Esophagus muscularis mucosa (tissue), 4 donors: ENCODE measurements at regions not wholly inside any gene's neighbourhood (a gene's known extent, or its start where the extent isn't known, plus 50 kb on each side); places are given as distances from the start of the nearest gene placed in this dataset.
"Not testable (repeated sequence)": the region's sequence is repeated elsewhere in the genome, so short reads cannot be mapped to it uniquely, and the experiment has no call there.

Source experiments
- DNase-seq: peaks from one replicate; pipeline ENCODE4 v3.0.0-alpha.2; 2017; ENCODE audit errors: extremely low spot score
- H3K27ac ChIP-seq, 4 donors: fragments of 200-600 bp; sonication (generic); replicated peaks in 1 of 4; 1 replicate in 3 of 4; 2 replicates in 1 of 4; pipeline ENCODE4 v1.5.1; 2016 to 2019; ENCODE audit warnings: mild to moderate bottlenecking in 1 of 4
- H3K27me3 ChIP-seq, 4 donors: fragments of 200-600 bp; sonication (generic); one replicate each; pipeline versions ENCODE4 v1.5.1 to v1.6.0; 2016 to 2019
- H3K36me3 ChIP-seq, 4 donors: fragments of 200-600 bp; sonication (generic); one replicate each; pipeline ENCODE4 v1.5.1; 2016 to 2019
- H3K4me1 ChIP-seq, 4 donors: fragments of 200-600 bp; sonication (generic); one replicate each; pipeline ENCODE4 v1.5.1; 2016 to 2019
- H3K4me3 ChIP-seq, 4 donors: fragments of 200-600 bp; sonication (generic); 1 replicate in 2 of 4; 2 replicates in 2 of 4; pipeline ENCODE4 v1.5.1; 2016 to 2019; ENCODE audit warnings: mild to moderate bottlenecking in 4 of 4, moderate library complexity in 1 of 4
- H3K9me3 ChIP-seq, 4 donors: fragments of 200-600 bp; sonication (generic); 1 replicate in 3 of 4; 2 replicates in 1 of 4; pipeline ENCODE4 v1.5.1; 2016 to 2019
- EP300 ChIP-seq: sonication (generic); formaldehyde crosslinking; IDR thresholded peaks from one replicate; pipeline ENCODE4 v1.6.1; 2017; ENCODE audit warnings: antibody characterized with exemption
- POLR2A ChIP-seq: fragments of 450-650 bp; IDR thresholded peaks from one replicate; pipeline ENCODE4 v1.6.1; 2017; ENCODE audit warnings: antibody characterized with exemption, moderate library complexity, mild to moderate bottlenecking, low read depth
- POLR2AphosphoS5 ChIP-seq, 2 donors: sonication (generic); formaldehyde crosslinking; IDR thresholded peaks; one replicate each; pipeline ENCODE4 v1.6.1; 2017; ENCODE audit warnings: antibody characterized with exemption in 2 of 2
- WGBS: methylation state at CpG from one replicate; pipeline ENCODE4 v1.1.5; 2018; 5-methylcytosine and 5-hydroxymethylcytosine counted together
- intact Hi-C: fragments of 100-400 bp; cut with DNase I; formaldehyde crosslinking; loops from one replicate; pipeline ENCODE4 v1.15.1; 2023
- TF ChIP-seq, protein P1 (sequence below), 3 experiments: fragments of 200-600 bp in 2 of 3; fragments of 450-650 bp in 1 of 3; sonication (generic) in 2 of 3; IDR thresholded peaks; one replicate each; pipeline ENCODE4 v1.5.1; 2017 to 2019; ENCODE audit warnings: antibody characterized with exemption in 3 of 3, mild to moderate bottlenecking in 2 of 3, moderate library complexity in 1 of 3

DNA sequence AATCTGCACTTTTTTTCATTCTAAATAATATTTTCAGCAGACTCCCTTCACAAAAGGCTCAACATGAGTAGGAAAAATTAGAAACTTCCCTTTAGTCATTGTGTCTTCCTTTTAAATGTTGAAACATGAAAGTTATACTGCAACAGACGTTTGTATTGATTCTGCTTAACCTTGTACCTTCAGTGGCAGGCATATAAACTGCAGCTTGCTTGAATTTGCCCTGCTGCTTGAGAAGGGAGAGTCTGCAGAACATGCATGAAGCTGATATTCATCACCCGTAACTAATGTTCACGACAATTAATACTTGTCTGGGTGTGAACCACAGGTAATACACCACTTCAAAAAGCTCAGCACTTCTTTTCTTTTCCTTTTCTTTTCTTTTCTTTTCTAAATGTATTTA is 294.7 kb upstream of the LRP1B start:
- no peak for DNase-seq
- WGBS = 39% methylated on average over 3 of the region's 3 CpGs
- TF ChIP-seq, protein P1, sequence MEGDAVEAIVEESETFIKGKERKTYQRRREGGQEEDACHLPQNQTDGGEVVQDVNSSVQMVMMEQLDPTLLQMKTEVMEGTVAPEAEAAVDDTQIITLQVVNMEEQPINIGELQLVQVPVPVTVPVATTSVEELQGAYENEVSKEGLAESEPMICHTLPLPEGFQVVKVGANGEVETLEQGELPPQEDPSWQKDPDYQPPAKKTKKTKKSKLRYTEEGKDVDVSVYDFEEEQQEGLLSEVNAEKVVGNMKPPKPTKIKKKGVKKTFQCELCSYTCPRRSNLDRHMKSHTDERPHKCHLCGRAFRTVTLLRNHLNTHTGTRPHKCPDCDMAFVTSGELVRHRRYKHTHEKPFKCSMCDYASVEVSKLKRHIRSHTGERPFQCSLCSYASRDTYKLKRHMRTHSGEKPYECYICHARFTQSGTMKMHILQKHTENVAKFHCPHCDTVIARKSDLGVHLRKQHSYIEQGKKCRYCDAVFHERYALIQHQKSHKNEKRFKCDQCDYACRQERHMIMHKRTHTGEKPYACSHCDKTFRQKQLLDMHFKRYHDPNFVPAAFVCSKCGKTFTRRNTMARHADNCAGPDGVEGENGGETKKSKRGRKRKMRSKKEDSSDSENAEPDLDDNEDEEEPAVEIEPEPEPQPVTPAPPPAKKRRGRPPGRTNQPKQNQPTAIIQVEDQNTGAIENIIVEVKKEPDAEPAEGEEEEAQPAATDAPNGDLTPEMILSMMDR (IDR thresholded peaks at IDR 0.05) = no peak
- TF ChIP-seq POLR2A = no peak
- no peak for TF ChIP-seq EP300
- TF ChIP-seq POLR2AphosphoS5 (IDR thresholded peaks at IDR 0.05) = no peak
- Histone ChIP-seq H3K4me1 (no peaks in the 10 kb centered on the region), H3K4me3 (no peak overlapping the region), H3K36me3 (no peaks in the 10 kb centered on the region), H3K27ac (no peak overlapping the region), H3K9me3 (no peaks in the 10 kb centered on the region), H3K27me3 (no peaks in the 10 kb centered on the region)
- intact Hi-C loops = no loop called here

DNA sequence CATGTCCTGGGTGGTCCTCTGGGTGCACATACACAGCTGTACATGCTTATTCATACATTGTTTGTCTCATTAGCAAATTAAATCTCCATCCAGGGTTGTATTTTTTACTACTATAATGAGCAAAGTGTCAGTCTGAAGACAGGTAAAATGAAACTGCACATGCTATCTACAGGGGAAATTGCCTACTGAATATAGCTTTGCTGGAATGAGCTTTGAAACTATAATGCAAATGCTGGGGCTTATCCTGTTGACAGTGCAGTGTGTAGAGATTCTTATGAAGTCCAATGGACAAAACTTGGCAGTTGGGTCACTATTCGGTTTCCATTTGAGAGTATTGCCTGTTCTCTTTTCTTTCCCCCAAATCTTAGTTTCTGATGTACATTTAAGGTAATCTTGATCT is 292.8 kb upstream of the LRP1B start:
- Histone ChIP-seq H3K4me1 (no peaks in the 10 kb centered on the region), H3K9me3 (no peaks in the 10 kb centered on the region), H3K27ac (no peak overlapping the region), H3K27me3 (no peaks in the 10 kb centered on the region), H3K4me3 (no peak overlapping the region), H3K36me3 (no peaks in the 10 kb centered on the region)
- WGBS = 92% methylated on average over 1 of the region's 1 CpG
- intact Hi-C loops = no loop called here
- TF ChIP-seq POLR2AphosphoS5 (IDR thresholded peaks at IDR 0.05) (no peak), POLR2A (no peak), EP300 (no peak)
- TF ChIP-seq, protein P1 (IDR thresholded peaks at IDR 0.05) = no peak
- no peak for DNase-seq

DNA sequence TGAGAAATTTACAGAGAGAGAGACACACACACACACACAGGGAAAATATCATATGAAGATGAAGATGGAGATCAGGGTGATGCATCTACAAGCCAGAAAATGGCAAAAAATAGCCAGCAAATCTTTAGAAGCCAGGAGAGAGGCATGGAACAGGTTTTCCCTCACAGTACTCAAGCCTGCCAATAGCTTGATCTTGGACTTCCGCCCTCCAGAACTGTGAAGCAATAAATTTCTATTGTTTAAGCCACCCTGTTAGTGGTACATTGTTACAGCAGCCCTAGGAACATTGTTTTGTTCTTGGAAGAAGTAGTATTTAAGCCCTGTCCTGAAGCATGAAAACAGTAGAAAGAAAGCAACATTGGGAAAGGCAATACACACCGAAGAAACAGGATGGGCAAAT is 292.0 kb upstream of the LRP1B start:
- TF ChIP-seq POLR2A (no peak), EP300 (no peak), POLR2AphosphoS5 (IDR thresholded peaks at IDR 0.05) (no peak)
- TF ChIP-seq, protein P1 (IDR thresholded peaks at IDR 0.05) = no peak
- H3K4me1 ChIP-seq = no peaks in the 10 kb centered on the region
- no peaks in the 10 kb centered on the region for H3K27me3 ChIP-seq
- intact Hi-C loops = no loop called here
- no peak for DNase-seq
- no peak overlapping the region for H3K4me3 ChIP-seq
- 78% methylated on average over 2 of the region's 2 CpGs for WGBS
- H3K9me3 ChIP-seq = no peaks in the 10 kb centered on the region
- H3K27ac ChIP-seq = no peak overlapping the region
- H3K36me3 ChIP-seq = no peaks in the 10 kb centered on the region

DNA sequence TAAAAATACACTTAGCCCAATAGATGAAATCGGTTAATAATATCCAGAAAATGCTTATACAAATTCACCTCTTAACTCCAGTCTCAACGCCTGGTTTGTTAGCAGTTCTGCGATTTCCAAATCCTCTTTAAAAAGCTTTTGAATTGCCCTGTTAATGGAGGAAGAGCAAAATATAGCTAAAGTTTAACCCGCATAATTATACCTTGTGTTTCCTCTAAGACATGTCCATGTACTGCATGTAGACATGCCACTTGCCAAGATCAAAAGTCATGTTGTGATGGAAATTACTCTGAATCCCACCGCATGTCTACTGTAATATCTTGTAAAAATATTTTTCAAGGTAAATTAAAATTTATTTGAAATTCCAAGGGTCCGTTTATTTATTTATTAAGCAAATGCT is 291.2 kb upstream of the LRP1B start:
- no peak for DNase-seq

DNA sequence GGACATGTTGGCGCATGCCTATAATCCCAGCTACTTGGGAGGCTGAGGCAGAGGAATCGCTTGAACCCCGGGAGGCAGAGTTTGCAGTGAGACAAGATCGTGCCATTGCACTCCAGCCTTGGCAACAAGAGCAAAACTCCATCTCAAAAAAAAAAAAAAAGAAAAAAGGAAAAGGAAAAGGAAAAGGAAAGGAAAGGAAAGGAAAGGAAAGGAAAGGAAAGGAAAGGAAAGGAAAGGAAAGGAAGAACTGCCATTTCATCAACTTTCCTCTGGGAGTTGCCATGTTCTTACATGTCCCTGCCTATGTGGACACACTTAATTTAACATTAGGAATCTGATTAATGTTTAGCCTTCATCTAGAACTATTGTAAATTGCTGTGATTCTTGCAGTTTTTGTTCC is 287.9 kb upstream of the LRP1B start:
- WGBS = 100% methylated on average over 4 of the region's 4 CpGs
- H3K36me3 ChIP-seq, H3K27ac ChIP-seq, H3K27me3 ChIP-seq, intact Hi-C loops, H3K9me3 ChIP-seq, H3K4me3 ChIP-seq, DNase-seq, H3K4me1 ChIP-seq: not testable (repeated sequence)

More for the DNA sequence above, 291.2 kb upstream of the LRP1B start:
- TF ChIP-seq, protein P1 (IDR thresholded peaks at IDR 0.05) = no peak
- no peak for TF ChIP-seq POLR2A
- TF ChIP-seq POLR2AphosphoS5 (IDR thresholded peaks at IDR 0.05) = no peak
- no peak for TF ChIP-seq EP300
- no peaks in the 10 kb centered on the region for H3K9me3 ChIP-seq
- H3K4me3 ChIP-seq = no peak overlapping the region
- WGBS = 89% methylated on average over 6 of the region's 6 CpGs
- no peaks in the 10 kb centered on the region for H3K27me3 ChIP-seq
- no peaks in the 10 kb centered on the region for H3K36me3 ChIP-seq
- intact Hi-C loops = no loop called here
- no peak overlapping the region for H3K27ac ChIP-seq
- no peaks in the 10 kb centered on the region for H3K4me1 ChIP-seq
